ENCODE measurements at regions not wholly inside any gene's neighbourhood (a gene's known extent, or its start where the extent isn't known, plus 50 kb on each side); places are given as distances from the start of the nearest gene placed in this dataset.

DNA sequence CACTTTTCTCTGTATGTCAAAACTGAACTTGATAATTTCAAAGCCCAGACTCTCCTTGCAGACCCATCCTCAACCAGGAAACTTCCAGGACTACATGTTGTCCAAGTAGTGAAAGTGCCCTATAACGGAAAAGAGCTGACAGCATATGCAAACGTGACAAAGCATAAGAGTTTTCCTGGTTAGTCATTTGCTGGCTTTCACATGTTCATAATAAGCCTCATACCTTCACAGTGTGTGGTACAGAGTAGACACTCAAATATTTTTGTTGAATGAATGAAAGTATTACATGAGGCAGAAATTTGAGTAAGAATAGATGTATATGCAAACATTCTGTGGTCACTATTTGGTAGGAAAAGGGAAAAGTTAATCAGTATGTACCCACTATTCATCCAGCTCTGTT is 473.3 kb downstream of the MRPL39 start:
- no peak for DNase-seq

DNA sequence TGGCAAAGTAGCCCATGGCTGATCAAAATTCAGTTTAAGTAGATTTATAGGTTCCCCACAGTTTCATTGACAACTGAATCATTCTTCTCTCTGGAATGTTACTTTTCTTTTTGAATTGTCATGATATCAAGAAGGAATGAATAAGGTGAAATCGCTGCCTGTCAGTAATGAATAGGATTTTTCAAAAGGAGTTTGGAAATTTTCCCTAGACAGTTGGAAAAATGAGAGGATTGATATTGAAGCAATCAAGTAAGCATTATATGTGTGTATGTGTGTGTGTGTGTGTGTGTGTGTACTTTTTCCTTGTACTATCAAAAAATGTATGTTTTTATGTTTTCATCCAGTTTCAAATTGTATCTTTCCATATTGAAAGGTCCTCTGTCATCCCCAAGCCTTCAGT is 479.5 kb downstream of the MRPL39 start:
- DNase-seq: no peak

DNA sequence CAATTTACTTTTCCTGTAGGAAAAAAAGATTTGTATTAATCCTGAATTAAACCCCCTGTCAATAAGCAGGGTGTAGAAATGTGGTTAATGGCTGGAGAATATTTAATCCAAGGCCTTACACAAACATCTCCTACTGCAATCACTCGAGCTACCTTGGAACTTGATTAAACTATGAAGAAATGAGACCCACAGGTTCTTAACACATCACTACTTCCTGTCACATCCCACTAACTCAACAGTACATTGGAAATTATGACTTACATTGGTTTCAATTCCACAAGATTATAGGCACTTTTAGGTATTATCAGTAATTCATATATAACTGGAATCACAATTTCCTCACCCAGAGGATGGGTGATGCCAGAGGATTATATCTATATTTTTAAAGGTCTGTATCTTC is 480.3 kb downstream of the MRPL39 start:
- no peak for DNase-seq

DNA sequence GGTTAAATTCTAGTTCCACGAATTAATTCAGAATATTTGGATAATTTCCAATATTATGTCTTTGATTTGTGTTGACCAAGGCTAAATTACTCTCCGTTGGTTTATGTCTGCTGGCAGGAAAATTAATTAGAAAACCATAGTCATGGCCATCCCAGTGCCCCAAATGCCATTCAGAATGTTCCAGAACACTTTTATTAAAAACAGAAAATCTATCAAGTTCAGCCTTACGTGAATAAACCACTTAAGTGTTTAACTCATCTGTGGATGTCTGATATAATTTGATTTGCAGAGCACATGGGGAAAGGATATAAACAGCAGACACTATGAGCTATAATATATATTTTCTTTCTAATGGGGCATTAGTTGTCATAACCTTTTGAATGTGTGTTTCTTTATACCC is 480.7 kb downstream of the MRPL39 start:
- no peak for DNase-seq

DNA sequence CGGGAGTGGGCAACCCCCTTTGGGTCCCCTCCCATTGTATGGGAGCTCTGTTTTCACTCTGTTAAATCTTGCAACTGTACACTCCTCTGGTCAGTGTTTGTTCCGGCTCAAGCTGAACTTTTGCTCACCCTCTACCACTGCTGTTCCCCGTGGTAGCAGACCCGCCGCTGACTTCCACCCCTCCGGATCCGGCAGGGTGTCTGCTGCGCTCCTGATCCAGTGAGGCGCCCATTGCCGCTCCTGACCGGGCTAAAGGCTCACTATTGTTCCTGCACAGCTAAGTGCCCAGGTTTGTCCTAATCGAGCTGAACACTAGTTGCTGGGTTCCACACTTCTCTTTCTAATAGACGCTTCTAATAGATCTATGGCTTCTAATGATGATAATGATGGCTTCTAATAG is 488.6 kb downstream of the MRPL39 start:
- no peak for DNase-seq

DNA sequence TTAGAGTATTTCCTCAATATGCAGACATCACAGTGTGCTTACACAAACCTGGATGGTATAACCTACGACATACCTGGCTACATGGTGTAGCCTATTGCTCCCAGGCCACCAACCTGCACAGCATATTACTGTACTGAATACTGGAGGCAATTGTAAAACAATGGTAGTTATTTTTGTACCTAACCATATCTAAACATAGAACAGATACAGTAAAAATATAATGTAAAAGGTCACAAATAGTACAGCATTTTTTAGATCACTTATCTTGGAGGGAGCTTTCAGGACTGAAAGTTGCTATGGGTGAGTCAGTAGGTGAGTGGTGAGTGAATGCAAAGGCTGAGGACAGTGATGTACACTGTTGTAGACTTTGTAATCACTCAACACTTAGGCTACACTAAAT is 492.3 kb downstream of the MRPL39 start:
- no peak for DNase-seq

DNA sequence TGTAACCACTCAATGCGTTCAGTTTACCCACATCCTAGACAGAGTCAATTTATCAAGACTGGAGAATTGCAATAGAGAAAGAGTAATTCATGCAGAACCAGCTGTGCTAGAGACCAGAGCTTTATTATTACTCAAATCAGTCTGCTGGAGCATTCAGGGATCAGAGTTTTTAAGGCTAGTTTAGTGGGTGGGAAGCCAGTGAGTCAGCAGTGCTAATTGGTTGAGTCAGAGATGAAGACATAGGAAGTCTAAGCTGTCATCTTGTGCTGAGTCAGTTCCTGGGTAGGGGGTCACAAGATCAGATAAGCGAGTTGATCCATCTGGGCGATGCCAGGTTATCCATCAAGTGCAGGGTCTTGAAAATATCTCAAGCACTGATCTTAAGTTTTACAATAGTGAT is 499.6 kb downstream of the MRPL39 start:
- DNase-seq: no peak

DNA sequence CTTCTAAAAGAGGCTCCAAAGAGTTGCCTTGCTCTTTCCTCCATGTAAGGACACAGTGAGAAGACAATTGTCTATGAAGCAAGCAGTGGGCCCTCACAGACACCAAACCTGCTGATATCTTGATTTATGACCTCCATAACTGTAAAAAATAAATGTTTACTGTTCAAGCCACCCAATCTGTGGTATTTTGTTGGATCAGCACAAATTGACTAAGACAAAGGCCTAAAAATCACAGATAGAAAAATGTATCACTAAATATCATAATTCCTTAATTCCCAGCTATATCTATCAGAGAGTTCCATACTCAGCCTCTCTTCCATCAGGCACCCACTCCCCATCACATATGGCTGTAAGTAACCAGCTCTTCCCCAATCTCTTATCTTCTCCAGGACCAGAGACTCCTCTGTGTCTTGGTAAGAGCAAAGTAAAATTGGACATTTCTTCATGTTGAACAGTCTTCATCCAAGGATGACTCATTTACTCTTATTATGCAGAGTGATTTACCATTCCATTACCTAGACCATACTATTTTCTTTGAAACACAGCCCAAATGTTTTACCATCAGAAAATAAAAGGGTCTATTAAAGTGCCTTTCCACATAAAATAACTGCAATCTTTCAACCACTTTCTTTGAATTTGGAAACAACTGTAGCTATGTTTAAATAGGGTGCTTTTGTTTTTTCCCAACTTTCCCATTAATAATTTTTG is 503.6 kb downstream of the MRPL39 start:
- no peak for DNase-seq

DNA sequence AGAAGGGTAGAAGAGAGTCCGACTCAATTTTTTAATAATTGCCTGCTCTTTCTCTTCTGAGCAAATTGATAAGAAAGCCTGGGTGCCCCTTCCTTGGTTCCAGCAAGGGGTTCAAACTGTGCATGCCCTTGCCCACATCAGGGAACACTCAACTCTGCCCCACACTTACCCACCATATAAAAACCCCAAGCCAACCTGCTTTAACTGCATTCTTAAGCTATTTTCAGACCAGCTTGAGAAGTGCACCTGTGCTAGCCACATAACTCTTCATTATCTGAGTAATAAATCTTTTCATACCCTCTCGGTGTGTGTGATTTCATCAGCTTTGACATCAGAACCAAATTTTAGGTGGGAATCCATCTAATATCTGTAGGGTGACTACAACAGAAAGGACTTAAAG is 509.6 kb downstream of the MRPL39 start:
- DNase-seq: no peak

DNA sequence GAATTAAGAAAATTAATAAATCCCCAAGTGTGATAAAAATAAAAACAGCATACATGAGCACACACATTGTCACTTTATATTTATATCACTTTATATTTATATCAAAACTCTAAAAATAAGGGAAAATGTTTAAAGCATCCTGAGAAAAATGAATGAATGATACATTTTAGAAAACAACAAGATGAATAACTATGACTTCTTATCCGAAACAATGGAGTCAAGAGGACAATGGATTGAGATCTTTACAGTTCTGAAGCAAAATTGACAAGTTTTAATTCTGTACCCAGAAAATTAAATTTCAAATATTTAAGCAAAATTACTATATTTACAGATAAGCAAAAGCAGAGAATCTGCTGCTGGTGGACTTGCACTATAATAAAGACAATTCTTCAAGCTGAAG is 512.6 kb downstream of the MRPL39 start:
- no peak for DNase-seq

DNA sequence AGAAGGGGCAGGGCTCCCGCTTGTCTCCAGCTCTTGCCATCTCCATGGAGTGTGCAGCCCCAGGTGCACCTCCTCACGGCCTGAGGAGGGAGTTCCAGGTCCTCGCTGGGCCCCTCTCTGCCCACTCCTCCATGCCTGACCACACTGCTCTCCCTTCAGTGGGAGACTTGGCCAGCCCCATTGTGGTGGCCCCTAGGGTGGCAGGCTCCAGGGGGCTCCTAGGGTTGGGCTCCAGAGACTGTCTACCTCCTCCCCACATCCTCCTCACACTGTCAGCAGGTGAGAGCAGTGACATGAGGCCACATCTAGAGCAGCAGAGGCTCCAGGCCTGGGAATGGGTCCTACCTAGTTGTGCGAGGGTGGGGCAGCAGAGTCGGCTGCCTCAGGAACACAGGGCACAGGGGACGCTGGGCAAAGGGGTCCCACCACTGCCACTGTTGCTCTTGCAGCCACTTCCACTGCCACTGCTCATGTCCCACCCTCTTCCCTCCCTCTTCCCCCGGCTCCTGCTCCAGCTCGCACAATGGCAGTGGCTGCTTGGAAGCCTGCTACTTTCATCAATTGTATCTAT is 514.8 kb downstream of the MRPL39 start:
- no peak for DNase-seq

DNA sequence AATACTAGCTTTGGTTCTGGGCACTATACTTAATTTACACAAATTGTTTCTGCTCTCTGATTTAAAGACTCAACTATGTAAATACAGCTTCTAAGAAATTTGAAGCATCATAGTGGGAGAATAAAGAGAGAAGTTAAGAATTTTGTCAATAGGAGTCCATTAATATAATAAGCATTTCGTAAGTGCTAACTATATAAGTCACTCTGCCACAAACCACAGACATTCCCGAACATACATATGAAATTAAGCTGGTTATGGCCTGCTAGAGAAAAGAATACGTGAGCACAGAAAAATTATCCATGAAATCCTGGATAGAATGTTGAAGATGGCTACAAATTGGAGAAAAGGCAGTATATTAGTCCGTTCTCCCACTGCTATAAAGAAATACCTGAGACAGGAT is 526.2 kb downstream of the MRPL39 start:
- DNase-seq: no peak

DNA sequence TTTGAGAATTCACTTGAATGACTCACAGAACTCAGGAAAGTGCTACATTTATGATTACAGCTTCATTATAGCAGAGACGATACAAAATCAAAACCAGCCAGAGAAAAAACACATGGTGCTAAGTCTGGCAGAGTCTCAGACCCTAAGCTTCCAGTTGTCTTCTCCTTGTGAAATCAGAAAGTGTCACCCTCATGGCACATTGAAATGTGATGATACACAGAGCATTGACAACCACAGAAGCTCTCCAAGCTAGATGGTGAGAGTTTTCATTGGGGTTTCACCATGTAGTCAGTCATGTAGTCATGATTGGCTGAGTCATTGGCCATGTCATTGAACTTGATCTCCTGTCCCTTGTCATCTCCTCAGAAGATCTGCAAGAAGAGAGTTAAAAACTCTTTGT is 526.6 kb downstream of the MRPL39 start:
- no peak for DNase-seq

DNA sequence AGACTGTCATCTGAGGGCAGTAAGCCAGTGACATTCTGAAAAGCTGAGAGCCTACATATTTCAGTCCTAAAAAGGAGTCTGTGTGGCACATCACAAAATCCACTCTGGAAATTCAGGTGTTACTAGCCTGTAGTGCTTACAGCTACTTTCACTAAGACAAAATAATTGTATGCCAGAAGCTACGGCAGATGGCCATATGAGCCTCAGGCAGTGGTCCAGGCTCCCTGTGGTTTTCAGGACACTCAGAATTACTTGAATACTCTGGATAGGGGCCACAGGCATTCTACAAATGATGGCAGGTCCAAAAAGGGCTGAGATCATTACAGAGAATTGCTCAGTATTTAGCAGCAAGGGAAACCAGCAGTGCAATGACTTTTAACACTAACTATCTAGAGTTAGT is 527.1 kb downstream of the MRPL39 start:
- no peak for DNase-seq

DNA sequence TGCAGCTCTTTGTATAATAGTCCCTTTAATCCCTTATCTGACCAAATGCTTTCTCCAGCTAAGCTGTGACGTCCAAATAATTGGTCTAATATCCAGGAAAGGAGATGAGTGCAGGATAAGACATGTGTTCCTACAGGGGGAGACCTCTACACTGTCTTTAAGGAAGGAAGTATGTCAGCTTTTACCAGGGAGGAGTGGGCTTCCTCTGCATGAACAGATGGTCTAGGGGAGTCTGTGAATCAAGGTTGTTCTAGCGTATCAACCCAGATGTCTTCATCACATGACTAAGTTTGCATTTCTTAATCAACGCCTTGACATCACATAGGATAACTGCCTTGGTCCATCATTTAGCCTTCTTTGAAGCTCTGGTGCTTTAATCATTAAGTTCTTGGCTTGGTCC is 528.2 kb downstream of the MRPL39 start:
- no peak for DNase-seq

DNA sequence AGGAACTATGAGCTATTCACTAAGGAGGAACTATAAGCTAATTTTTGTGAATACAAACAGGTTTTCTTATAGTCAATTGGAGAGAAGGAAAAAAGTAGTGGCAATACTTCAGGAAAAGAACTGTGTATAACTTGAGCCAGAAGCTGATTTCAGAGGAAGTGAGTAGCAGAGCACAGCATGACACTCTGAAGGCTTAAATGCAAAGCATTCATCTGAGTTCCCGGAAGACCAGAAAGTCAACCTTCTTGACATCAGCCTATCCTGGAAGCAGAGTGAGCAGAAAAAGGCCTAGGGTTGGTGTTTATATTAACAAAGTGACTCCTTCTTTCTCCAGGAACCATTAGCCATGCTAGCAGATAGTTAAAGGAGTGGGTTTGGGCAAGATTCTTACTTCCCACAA is 545.2 kb downstream of the MRPL39 start:
- no peak for DNase-seq

DNA sequence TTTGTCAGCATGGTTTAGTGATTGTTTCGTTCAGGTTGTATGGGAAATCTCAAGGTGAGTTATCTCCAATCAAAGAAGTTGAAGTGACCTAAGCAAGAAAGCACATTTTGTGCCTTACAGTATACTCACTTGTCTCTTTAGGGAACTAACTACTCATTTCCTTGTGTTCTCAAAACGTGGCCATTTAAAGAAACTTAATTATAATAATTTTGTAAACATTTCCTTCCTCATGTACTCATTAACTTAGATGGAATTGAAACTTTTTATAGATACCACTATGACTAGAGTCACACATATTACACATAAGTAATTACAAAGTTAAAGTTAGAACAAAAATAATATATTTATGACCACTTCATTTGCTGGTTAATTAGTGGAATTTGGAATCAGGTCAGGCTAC is 552.6 kb downstream of the MRPL39 start:
- no peak for DNase-seq

DNA sequence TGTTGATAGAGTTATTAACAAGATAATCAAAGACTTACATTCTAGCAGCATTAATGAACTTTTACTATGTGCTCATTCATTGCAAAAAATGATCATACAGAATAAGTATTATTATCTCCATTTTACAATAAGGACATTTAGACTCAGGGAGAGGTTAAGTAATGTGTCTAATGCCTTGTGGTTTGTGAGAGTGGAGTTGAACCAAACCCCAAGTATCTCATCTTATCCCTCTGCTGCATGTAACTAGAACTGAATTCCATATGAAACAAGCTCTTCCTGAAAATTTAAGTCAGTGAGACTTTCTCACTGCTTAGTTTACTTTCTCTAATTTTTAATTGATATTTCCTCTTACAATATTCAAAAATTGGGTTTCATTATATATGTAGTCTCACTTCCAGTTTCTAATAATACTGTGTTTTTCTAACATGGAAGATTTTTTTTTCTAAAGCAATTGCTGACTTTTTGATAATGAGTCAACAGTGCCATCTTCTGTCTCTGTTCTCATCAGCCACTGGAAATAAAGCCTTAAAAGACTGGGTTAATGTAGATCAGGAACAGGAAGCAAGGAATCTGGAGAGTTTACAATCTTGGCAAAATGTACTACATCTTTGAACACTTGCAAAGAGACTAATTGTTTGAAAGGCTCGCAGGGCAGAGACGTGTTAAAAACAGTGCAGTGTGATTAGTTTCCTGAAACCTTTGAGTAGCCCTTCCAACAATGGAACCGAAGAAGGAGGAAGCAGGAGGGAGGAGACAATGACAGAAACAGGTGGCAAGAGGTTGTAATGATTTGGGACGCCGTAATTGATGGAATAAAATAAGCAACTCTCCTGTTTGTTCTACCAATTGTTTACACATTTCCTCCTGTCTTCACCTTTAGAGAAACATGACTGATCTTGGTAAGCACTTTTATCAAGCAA is 567.6 kb downstream of the MRPL39 start:
- DNase-seq: no peak

DNA sequence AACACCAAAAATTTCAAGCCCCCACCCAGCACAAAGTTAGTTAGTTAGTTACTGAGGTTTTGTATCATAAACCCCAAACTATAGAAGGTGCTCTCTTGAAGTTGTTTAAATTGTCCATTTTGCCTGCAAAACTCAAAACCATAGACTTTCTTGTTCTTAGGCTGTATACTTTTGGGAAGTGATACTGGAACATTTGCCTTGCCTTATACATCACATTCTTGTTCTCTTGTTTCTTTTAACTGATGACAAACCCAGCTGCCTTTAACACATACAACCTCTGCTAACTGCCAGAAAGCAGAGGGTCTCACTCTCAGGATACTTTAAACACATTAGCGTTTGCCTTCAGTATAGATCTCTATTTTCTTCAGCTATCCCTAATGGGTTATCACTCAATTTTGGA is 570.5 kb downstream of the MRPL39 start:
- no peak for DNase-seq

DNA sequence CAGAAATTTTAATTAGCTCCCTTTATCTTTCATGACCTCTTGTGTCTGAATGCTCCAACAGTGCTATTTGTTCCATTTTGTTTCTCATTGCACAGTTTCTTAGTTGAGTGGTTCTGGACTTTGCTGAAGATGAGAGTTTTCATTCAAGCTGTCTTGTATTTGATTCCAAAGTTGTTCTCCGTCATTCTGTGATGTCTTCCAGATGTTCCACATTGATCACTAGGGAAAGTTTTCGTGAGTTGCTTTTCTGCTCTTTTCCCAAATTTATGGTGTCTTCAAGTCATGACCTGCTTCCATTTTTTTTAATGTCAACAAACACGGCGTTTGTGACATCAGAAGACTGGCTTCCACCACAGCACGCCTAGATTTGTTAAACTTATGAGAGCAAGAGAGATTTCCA is 575.5 kb downstream of the MRPL39 start:
- no peak for DNase-seq

DNA sequence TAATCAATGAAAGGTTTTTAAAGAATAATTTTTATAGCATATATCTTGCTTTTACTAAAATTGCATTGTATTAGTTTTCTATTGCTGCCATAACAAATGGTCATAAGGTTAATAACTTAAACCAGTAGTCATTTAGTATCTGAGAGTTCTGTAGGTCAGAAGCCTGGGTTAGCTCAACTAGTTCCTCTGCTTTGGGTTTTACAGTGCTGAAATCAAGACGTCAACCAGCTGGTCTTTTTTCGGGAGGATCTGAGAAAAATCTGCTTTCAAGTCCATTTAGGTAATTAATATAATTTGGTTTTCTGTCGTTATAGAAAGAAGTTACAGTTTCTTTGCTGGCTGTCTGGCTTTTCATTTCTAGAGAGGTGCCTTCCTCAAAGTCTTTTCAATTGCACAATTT is 577.7 kb downstream of the MRPL39 start:
- no peak for DNase-seq

DNA sequence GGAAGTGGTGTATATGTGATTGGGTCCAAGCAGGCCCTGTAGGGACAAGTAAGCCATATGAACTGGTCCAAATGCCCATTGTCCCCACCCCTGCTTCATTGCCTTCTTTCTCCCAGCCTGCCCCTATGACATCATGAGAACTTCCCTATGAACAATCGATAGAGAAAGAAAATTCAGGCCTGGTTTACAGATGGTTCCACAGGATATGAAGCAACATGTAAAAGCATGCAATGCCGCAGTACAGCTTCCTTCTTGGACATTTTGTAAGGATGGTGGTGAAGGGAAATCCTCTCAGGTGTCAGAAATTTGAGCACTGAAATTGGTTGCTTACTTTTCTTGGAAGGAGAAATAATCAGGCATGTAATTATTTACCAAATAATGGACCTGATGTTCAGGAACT is 581.7 kb downstream of the MRPL39 start:
- DNase-seq: no peak

DNA sequence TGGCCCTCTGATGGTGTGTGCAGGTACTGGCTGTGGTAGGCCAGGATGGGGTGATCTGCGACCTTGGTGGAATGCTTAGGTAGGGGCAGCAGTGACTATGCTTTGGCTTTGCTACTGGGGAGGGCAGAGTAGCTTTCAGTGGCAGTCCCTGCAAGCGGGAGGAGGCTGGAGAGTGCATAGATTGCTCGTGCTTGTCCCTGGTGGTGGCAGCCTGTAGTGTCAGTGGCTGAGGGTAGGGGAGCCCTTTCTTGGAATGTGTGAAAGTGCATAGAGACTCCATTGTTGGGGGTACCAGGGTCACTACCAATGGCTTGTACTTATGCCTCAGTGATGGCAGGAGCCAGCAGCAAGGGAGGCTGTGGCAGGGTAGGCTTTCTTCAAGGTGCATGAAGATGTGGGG is 582.6 kb downstream of the MRPL39 start:
- DNase-seq: no peak

DNA sequence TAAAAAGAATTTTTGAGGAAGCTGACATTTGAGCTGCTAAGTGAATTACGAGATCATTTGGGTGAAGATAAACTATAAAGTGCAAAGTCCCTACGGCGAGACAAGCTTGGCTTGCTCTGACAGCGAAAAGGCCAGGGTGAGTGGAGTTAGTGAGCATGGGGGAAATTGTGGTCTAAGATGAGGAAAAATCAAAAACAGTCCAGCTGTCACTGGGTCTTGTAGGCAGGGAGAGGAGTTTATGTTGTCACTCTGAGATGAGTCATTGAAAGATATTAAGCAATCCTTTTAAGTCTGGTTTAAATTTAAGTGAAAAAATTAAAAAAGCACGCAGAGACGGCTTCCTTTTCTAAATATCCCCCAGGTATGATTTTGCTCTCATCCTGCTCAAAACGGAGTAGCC is 601.9 kb downstream of the MRPL39 start:
- DNase-seq: no peak
